ENCODE measurements at regions not wholly inside any gene's neighbourhood (a gene's known extent, or its start where the extent isn't known, plus 50 kb on each side); places are given as distances from the start of the nearest gene placed in this dataset.

DNA sequence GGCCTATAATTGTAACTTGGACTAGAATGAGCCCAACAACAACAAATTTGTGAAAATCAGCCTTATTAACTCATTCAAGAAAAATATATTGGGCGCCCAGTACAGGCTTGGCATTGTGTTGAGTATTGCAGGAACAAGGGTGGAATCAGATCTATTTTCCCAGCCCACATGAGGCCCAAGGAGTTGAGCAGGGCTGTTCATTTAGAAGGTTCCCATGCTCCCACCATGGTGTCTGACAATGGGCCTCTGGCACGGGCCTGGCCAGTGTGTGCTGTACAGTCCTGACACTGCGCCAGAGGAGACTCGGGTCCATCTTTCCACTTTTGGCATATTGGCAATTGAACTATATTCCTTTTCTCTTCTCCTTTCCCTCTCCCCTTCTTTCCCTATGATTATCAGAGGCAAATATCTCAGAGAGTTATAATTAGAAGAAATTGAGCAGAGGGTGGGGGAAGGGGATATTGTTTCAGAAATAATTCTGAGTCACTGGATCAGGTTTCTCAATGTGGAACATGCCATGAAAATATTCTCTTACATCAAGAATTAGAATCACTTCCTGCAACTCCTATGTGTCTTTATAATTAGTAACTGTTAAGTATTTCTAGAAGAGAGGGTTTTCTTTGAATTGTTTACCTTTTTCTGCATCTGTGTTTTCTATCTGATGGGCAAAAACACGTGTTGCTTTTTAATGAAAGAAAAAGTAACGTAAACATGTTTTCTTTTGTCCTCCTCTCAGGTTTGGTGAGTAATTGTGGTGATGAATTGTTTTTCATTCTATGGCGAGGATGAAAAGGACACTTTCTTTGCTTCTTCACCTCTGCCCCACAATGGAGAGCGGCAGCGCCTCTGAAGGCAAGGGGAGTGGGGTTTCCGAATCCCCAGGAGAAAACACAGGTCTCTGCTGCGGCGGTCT is 209.4 kb downstream of the FOXA2 start:
- TF ChIP-seq CTCF (IDR thresholded peaks at IDR 0.05; ENCODE audit: insufficient read depth, low read length, poor library complexity, severe bottlenecking) (no peak), EZH2phosphoT487 (conservative IDR thresholded peaks at IDR 0.05; ENCODE audit: low read length) (no peak)
